ENCODE measurements at regions not wholly inside any gene's neighbourhood (a gene's known extent, or its start where the extent isn't known, plus 50 kb on each side); places are given as distances from the start of the nearest gene placed in this dataset.

GRCh38 chr11:109150581-109150980 lies 271.4 kb upstream of the C11orf87 start (continued):
- TF ChIP-seq E2F5 (CRISPR knock-in tag; IDR thresholded peaks at IDR 0.05) (no peak), TCF15 (CRISPR knock-in tag; IDR thresholded peaks at IDR 0.05) (no peak)

- Histone ChIP-seq H3K27me3 (ENCODE audit: control insufficient read depth in 2 of 2, insufficient read depth in 2 of 2, low read length in 2 of 2) (no peaks in the 10 kb centered on the region), H3K79me2 (ENCODE audit: control insufficient read depth, insufficient read depth, low read length) (no peaks in the 10 kb centered on the region), H3K27ac (ENCODE audit: extremely low read depth, low read depth, low read length) (no peak overlapping the region), H3K4me2 (ENCODE audit: insufficient read depth, low read length) (no peak overlapping the region), H3K9ac (ENCODE audit: insufficient read depth in 1 of 2, low read depth in 2 of 2, low read length in 2 of 2) (no peak overlapping the region), H2AFZ (ENCODE audit: low read depth, low read length) (no peak overlapping the region), H3K36me3 (ENCODE audit: control insufficient read depth, insufficient read depth, low read length) (no peaks in the 10 kb centered on the region), H3K9me1 (ENCODE audit: control insufficient read depth, insufficient read depth, low read length) (no peaks in the 10 kb centered on the region), H3K4me1 (replicated peaks in 1 of 2; ENCODE audit: control insufficient read depth in 2 of 2, insufficient read depth in 2 of 2, low read length in 2 of 2) (no peaks in the 10 kb centered on the region), H3K9me3 (replicated peaks; ENCODE audit: control insufficient read depth, insufficient read depth, low read depth, low read length) (no peaks in the 10 kb centered on the region), H3K4me3 (no peak overlapping the region), H4K20me1 (replicated peaks; ENCODE audit: control insufficient read depth, insufficient read depth, low read length) (no peaks in the 10 kb centered on the region)
- ChIA-PET POLR2A (no interaction called here), CTCF (ENCODE audit: low intra/inter-chr PET ratio) (no interaction called here)
- DNase-seq (ENCODE audit: extremely low read depth in 1 of 4, low spot score in 3 of 4), result no peak
- ATAC-seq, result no peak
- no TSS peak for BruUV-seq (replicated peaks)
- in situ Hi-C loops (cut with MboI) (no loop called here), intact Hi-C loops (cut with micrococcal nuclease) (no loop called here)
- no peak for FAIRE-seq
- no peak for TF ChIP-seq MEF2D (tag; conservative IDR thresholded peaks at IDR 0.05; ENCODE audit: low read depth)
- no peak for TF ChIP-seq BRCA1 (IDR thresholded peaks at IDR 0.05)
- TF ChIP-seq BRCA1 (CRISPR knock-in tag; IDR thresholded peaks at IDR 0.05), result no peak
- no peak for TF ChIP-seq PKNOX1 (IDR thresholded peaks at IDR 0.05)
- no peak for TF ChIP-seq ZNF507 (tag; conservative IDR thresholded peaks at IDR 0.05)
- TF ChIP-seq ZC3H8 (IDR thresholded peaks at IDR 0.05), result no peak
- no peak for TF ChIP-seq CBX1 (IDR thresholded peaks at IDR 0.05; ENCODE audit: low read depth)
- TF ChIP-seq KLF16 (IDR thresholded peaks at IDR 0.05), result no peak
- no peak for TF ChIP-seq ZNF175 (CRISPR knock-in tag; IDR thresholded peaks at IDR 0.05; ENCODE audit: low read depth)
- no peak for TF ChIP-seq ZBTB5 (IDR thresholded peaks at IDR 0.05)
- TF ChIP-seq ZNF143 (CRISPR knock-in tag; IDR thresholded peaks at IDR 0.05), result no peak
- TF ChIP-seq ELF2 (CRISPR knock-in tag; IDR thresholded peaks at IDR 0.05), result no peak
- no peak for TF ChIP-seq ZHX1 (conservative IDR thresholded peaks at IDR 0.05; ENCODE audit: low read length)
- TF ChIP-seq U2AF1 (optimal IDR thresholded peaks at IDR 0.05; ENCODE audit: low read depth, low read length), result no peak
- no peak for TF ChIP-seq RFX5 (IDR thresholded peaks at IDR 0.05; ENCODE audit: low read depth, low read length)
- no peak for TF ChIP-seq CREM (IDR thresholded peaks at IDR 0.05; ENCODE audit: low read depth)
Measured at GRCh38 chr11:109153836-109154235, 268.2 kb upstream of the C11orf87 start.
